ENCODE measurements at regions not wholly inside any gene's neighbourhood (a gene's known extent, or its start where the extent isn't known, plus 50 kb on each side); places are given as distances from the start of the nearest gene placed in this dataset.

GRCh38 chr18:37672001-37672400, 106.4 kb upstream of the CELF4 start:
- intact Hi-C loops (cut with DNase I; ENCODE audit: low total_unique reads), result no loop called here
- H3K36me3 ChIP-seq, result no peaks in the 10 kb centered on the region

GRCh38 chr18:37671530-37671929, 105.9 kb upstream of the CELF4 start:
- intact Hi-C loops (cut with DNase I; ENCODE audit: low total_unique reads), result no loop called here
- TF ChIP-seq POLR2A (IDR thresholded peaks at IDR 0.05) (no peak), POLR2AphosphoS5 (IDR thresholded peaks at IDR 0.05) (no peak), CTCF (IDR thresholded peaks at IDR 0.05 in 8 of 11, conservative IDR thresholded peaks at IDR 0.05 in 3 of 11) (no peak)
- Histone ChIP-seq H3K36me3 (no peaks in the 10 kb centered on the region), H3K27ac (no peak overlapping the region), H3K4me1 (peaks cover 0 to 3% (median 0%) of the 10 kb centered on the region in 6 donors), H3K4me3 (no peak overlapping the region), H3K27me3 (replicated peaks in 1 of 7) (no peaks in the 10 kb centered on the region), H3K9me3 (peaks cover 0 to 11% (median 6%) of the 10 kb centered on the region in 8 donors)
- 81 to 91% (median 89%) methylated on average over 6 of the region's 6 CpGs for WGBS, 5 donors
- DNase-seq, result no peak

More at GRCh38 chr18:37672001-37672400, 106.4 kb upstream of the CELF4 start:
- Histone ChIP-seq H3K27me3 (replicated peaks in 1 of 7) (no peaks in the 10 kb centered on the region), H3K4me3 (no peak overlapping the region), H3K9me3 (peaks cover 0 to 11% (median 6%) of the 10 kb centered on the region in 8 donors), H3K4me1 (peaks cover 0 to 3% (median 0%) of the 10 kb centered on the region in 6 donors), H3K27ac (no peak overlapping the region)
- WGBS, 5 donors, result 90 to 100% (median 91%) methylated on average over 2 of the region's 2 CpGs
- no peak for DNase-seq
- TF ChIP-seq POLR2AphosphoS5 (IDR thresholded peaks at IDR 0.05), result no peak
- TF ChIP-seq POLR2A (IDR thresholded peaks at IDR 0.05), result no peak
- TF ChIP-seq CTCF (IDR thresholded peaks at IDR 0.05 in 8 of 11, conservative IDR thresholded peaks at IDR 0.05 in 3 of 11), result no peak

- DNase-seq, result no peak
- H3K36me3 ChIP-seq, result no peaks in the 10 kb centered on the region
- 93 to 98% (median 96%) methylated on average over 14 of the region's 14 CpGs for WGBS, 5 donors
- no peaks in the 10 kb centered on the region for H3K27me3 ChIP-seq (replicated peaks in 1 of 7)
- H3K4me3 ChIP-seq, result no peak overlapping the region
- TF ChIP-seq POLR2AphosphoS5 (IDR thresholded peaks at IDR 0.05), result no peak
- peaks cover 0 to 11% (median 4%) of the 10 kb centered on the region in 8 donors for H3K9me3 ChIP-seq
- intact Hi-C loops (cut with DNase I; ENCODE audit: low total_unique reads), result no loop called here
- H3K27ac ChIP-seq, result no peak overlapping the region
- peaks cover 0 to 3% (median 0%) of the 10 kb centered on the region in 6 donors for H3K4me1 ChIP-seq
Measured at GRCh38 chr18:37671119-37671518, 105.5 kb upstream of the CELF4 start.

GRCh38 chr18:37669991-37670534, 104.5 kb upstream of the CELF4 start:
- intact Hi-C loops (cut with DNase I; ENCODE audit: low total_unique reads), result no loop called here
- WGBS, 5 donors, result 93 to 95% (median 94%) methylated on average over 15 to 17 of the region's 17 CpGs
- Histone ChIP-seq H3K36me3 (no peaks in the 10 kb centered on the region), H3K27me3 (replicated peaks in 1 of 7) (no peaks in the 10 kb centered on the region), H3K4me1 (peaks cover 0 to 3% (median 0%) of the 10 kb centered on the region in 6 donors), H3K27ac (no peak overlapping the region), H3K9me3 (peaks cover 0 to 2% (median 0%) of the 10 kb centered on the region in 8 donors), H3K4me3 (no peak overlapping the region)
- DNase-seq, result no peak
- TF ChIP-seq POLR2AphosphoS5 (IDR thresholded peaks at IDR 0.05) (no peak), POLR2A (IDR thresholded peaks at IDR 0.05) (no peak), CTCF (IDR thresholded peaks at IDR 0.05 in 8 of 11, conservative IDR thresholded peaks at IDR 0.05 in 3 of 11) (no peak)
